ENCODE measurements at regions not wholly inside any gene's neighbourhood (a gene's known extent, or its start where the extent isn't known, plus 50 kb on each side); places are given as distances from the start of the nearest gene placed in this dataset.
"Not testable (repeated sequence)": the region's sequence is repeated elsewhere in the genome, so short reads cannot be mapped to it uniquely, and the experiment has no call there.

DNA sequence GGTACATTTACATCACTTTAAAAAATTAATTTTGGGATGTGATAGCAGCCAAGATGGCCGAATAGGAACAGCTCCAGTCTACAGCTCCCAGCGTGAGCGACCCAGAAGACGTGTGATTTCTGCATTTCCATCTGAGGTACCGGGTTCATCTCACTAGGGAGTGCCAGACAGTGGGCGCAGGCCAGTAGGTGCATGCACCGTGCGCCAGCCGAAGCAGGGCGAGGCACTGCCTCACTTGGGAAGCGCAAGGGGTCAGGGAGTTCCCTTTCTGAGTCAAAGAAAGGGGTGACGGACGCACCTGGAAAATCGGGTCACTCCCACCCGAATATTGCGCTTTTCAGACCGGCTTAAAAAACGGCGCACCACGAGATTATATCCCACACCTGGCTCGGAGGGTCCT is 233.2 kb downstream of the PLOD2 start:
- not testable (repeated sequence) for TF ChIP-seq CTCF (conservative IDR thresholded peaks at IDR 0.05); EZH2 (IDR thresholded peaks at IDR 0.05; ENCODE audit: low read depth)

Measured in PC-9 (cell line).